Ishikawa (cell line): ENCODE measurements at regions not wholly inside any gene's neighbourhood (a gene's known extent, or its start where the extent isn't known, plus 50 kb on each side); places are given as distances from the start of the nearest gene placed in this dataset.

Source experiments
- CEBPB ChIP-seq: IDR thresholded peaks from 2 replicates; pipeline ENCODE4 v1.6.1; 2012
- CREB1 ChIP-seq: IDR thresholded peaks from 2 replicates; pipeline ENCODE4 v1.6.1; 2012; ENCODE audit warnings: low read depth
- EGR1 ChIP-seq: IDR thresholded peaks from 2 replicates; pipeline ENCODE4 v1.6.1; 2012
- EP300 ChIP-seq: IDR thresholded peaks from 2 replicates; pipeline ENCODE4 v1.6.1; 2012; ENCODE audit warnings: borderline replicate concordance
- FOXM1 ChIP-seq: IDR thresholded peaks from 2 replicates; pipeline ENCODE4 v1.6.1; 2012; ENCODE audit warnings: low read depth, borderline replicate concordance
- NFIC ChIP-seq: IDR thresholded peaks from 2 replicates; pipeline ENCODE4 v1.6.1; 2012
- RAD21 ChIP-seq: IDR thresholded peaks from 2 replicates; pipeline ENCODE4 v1.6.1; 2012; ENCODE audit warnings: low read depth
- TAF1 ChIP-seq: IDR thresholded peaks from 2 replicates; pipeline ENCODE4 v1.6.1; 2012; ENCODE audit warnings: low read depth, mild to moderate bottlenecking
- TCF12 ChIP-seq: IDR thresholded peaks from 2 replicates; pipeline ENCODE4 v1.6.1; 2012; ENCODE audit warnings: low read depth
- TEAD4 ChIP-seq: IDR thresholded peaks from 2 replicates; pipeline ENCODE4 v1.6.1; 2012
- YY1 ChIP-seq: IDR thresholded peaks from 2 replicates; pipeline ENCODE4 v1.6.1; 2012; ENCODE audit warnings: low read depth
- ZBTB7A ChIP-seq: IDR thresholded peaks from 2 replicates; pipeline ENCODE4 v1.6.1; 2012; ENCODE audit warnings: low read depth
- TF ChIP-seq, protein P1 (sequence below): IDR thresholded peaks from 2 replicates; pipeline ENCODE4 v1.6.1; 2012
- TF ChIP-seq, protein P2 (sequence below): IDR thresholded peaks from 2 replicates; pipeline ENCODE4 v1.6.1; 2012; ENCODE audit warnings: low read depth, mild to moderate bottlenecking
- TF ChIP-seq, protein P3 (sequence below): IDR thresholded peaks from 2 replicates; pipeline ENCODE4 v1.6.1; 2012

DNA sequence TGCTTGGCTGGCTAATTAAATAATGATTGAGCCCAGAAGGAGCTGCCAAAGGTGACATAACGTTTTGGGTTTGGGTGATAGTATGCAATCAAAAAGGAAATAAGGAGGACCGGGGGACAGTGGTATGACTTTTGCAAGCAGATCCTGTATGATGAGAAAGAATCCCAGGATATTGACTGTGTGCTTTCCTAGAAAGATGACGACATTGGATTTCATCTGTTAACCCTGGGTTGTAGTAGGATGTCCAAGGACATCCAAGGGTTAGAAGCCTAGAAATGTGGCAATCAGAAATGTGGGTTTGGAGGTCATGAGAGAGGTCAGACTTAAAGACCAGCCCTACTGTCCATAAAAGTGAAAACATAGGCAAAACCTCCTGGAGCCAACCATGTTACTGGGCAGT lies 50.3 kb upstream of the HMHB1 start:
- no peak for TF ChIP-seq EGR1
- TF ChIP-seq, protein P1, sequence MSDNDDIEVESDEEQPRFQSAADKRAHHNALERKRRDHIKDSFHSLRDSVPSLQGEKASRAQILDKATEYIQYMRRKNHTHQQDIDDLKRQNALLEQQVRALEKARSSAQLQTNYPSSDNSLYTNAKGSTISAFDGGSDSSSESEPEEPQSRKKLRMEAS, result no peak

DNA sequence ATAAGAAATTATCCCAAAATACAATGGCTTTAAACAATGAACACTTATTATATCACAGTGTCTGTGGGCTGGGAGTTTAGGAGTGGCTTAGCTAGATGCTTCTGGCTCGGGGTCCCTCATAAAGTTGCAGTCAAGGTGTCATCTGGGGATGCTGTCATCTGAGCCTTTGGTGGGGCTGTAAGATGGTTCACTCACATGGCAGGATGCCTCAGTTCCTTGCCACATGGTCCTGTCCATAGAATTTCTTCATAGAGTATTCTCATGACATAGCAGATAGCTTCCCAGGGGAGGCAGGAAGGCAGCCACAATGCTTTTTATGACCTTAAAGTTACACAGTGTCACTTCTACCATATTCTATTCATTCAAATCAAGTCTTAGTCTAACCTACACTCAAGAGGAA lies 51.2 kb upstream of the HMHB1 start:
- TF ChIP-seq ZBTB7A, result no peak

DNA sequence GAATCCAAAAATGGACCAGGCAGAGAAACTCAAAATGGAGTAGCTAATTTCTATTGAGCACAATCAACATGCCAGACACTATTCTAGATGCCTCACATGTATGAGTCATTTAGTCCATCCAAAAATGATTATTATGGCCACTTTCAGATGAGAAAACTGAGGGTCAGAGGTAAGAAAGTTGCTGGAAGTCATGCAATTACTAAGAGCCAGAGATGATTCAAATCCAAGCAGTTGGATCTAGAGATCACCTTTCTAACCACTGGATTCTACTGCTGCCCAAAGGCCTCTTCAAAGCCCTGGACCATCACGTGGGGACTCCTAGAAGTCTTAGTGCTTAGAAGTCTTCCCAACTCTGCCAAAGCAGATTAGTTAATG lies 51.8 kb upstream of the HMHB1 start:
- TF ChIP-seq TCF12 (no peak), TAF1 (no peak), EP300 (no peak), EGR1 (no peak), NFIC (no peak), ZBTB7A (no peak), RAD21 (no peak), CEBPB (no peak), CREB1 (no peak), YY1 (no peak)
- TF ChIP-seq, protein P2, sequence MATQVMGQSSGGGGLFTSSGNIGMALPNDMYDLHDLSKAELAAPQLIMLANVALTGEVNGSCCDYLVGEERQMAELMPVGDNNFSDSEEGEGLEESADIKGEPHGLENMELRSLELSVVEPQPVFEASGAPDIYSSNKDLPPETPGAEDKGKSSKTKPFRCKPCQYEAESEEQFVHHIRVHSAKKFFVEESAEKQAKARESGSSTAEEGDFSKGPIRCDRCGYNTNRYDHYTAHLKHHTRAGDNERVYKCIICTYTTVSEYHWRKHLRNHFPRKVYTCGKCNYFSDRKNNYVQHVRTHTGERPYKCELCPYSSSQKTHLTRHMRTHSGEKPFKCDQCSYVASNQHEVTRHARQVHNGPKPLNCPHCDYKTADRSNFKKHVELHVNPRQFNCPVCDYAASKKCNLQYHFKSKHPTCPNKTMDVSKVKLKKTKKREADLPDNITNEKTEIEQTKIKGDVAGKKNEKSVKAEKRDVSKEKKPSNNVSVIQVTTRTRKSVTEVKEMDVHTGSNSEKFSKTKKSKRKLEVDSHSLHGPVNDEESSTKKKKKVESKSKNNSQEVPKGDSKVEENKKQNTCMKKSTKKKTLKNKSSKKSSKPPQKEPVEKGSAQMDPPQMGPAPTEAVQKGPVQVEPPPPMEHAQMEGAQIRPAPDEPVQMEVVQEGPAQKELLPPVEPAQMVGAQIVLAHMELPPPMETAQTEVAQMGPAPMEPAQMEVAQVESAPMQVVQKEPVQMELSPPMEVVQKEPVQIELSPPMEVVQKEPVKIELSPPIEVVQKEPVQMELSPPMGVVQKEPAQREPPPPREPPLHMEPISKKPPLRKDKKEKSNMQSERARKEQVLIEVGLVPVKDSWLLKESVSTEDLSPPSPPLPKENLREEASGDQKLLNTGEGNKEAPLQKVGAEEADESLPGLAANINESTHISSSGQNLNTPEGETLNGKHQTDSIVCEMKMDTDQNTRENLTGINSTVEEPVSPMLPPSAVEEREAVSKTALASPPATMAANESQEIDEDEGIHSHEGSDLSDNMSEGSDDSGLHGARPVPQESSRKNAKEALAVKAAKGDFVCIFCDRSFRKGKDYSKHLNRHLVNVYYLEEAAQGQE, result no peak
- TF ChIP-seq, protein P1, result no peak
- TF ChIP-seq, protein P3, sequence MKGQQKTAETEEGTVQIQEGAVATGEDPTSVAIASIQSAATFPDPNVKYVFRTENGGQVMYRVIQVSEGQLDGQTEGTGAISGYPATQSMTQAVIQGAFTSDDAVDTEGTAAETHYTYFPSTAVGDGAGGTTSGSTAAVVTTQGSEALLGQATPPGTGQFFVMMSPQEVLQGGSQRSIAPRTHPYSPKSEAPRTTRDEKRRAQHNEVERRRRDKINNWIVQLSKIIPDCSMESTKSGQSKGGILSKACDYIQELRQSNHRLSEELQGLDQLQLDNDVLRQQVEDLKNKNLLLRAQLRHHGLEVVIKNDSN, result no peak

DNA sequence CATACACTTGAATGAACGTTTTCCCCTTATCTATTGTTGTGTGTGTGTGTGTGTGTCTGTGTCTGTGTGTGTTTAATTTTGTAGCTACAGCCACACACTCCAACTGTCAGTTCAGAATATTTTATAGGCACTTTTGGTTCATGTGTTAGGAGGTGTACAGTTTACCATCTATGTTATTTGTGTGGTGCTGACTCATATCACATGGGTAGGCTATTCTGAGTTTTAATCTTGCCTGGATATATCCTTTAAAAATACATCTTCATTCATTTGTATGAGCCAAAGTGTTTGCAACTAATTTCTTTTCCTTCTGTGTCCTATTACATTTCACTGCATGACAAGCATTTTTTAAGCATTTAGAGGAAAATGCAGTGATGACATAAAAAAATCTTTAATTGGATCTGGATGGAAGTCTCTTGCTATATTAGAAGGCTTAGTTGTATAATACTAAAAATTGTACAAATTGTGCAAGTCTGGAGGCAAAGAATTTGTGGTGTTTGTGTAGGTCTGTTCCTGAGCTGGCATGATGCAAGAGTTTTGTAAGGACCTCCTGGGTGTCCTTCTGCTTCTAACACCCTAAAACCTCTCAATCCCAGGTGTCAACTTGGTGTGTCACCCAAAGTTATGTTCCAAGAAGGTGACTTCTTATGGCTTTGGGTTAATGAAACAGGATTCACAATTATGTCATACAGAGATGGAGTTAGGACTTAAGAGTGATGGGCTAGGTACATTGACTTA lies 52.4 kb upstream of the HMHB1 start:
- TF ChIP-seq, protein P1, result no peak
- TF ChIP-seq EGR1, result no peak
- no peak for TF ChIP-seq TAF1
- no peak for TF ChIP-seq TEAD4
- TF ChIP-seq, protein P3, result no peak
- no peak for TF ChIP-seq TCF12
- TF ChIP-seq YY1, result no peak
- TF ChIP-seq FOXM1, result no peak
- TF ChIP-seq CEBPB, result no peak
- no peak for TF ChIP-seq RAD21
- no peak for TF ChIP-seq CREB1
- no peak for TF ChIP-seq EP300
- no peak for TF ChIP-seq NFIC
- TF ChIP-seq, protein P2, result no peak
- no peak for TF ChIP-seq ZBTB7A

DNA sequence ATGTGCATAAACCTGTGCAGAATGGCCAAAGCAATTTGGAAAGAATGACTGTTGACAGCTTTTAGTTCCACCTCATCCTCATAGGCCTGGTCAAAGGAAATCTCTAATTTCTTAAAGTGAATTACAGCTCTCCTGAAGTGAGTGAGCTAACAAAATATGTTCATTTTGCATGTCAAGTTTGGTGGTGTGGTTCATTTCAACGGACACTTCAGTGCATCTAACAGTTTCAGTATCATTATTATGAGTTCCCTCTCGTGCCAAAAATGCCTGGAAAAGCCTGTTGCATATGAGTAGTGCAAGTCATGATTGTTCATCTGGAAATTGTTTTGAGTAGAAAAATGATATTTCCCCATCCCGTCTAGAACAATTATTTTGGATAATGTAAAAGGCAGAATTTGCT lies 53.2 kb upstream of the HMHB1 start:
- no peak for TF ChIP-seq TEAD4

DNA sequence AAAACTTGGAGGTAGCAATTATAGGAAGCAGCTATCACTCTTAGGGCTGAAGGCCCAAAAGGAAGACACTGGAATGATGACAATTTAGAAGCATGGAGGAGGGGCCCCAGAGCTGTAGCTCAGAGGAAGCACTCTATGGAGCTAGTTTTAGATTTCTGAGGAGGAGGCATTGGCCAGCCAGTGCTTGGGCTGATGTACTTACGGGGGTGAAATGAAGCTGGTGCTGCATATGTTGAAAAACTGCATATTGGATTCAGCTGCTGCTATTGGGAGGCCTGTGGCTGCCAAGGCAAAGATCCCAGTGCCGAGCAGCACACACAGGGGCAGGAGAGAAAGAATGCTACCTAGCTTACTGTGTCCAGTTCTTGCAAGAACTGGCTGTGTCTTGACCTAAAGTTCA lies 53.9 kb upstream of the HMHB1 start:
- TF ChIP-seq, protein P1, result no peak
- TF ChIP-seq CREB1 (no peak), EP300 (no peak), CEBPB (no peak)

DNA sequence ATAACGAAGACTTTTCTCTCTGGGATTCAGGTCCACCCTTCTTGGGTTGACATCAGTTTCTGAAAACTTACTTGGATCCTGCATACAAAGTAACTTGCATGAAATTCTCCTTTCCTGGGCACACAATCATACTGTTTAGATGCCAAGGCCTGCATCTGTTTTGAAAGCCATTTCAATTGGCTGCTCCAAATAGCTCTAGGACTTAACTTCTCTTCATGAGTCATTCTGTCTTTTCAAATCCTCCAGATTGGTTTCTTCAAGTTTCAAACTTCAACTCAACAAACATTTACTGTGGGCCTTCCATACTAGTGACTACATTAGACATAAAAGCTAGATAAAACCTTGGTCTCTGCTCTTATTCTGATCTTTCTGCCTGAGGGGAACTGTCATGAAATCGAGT lies 54.8 kb upstream of the HMHB1 start:
- TF ChIP-seq FOXM1, result no peak
- TF ChIP-seq, protein P1, result no peak
- TF ChIP-seq CEBPB, result no peak
- no peak for TF ChIP-seq RAD21
- no peak for TF ChIP-seq EP300
- TF ChIP-seq, protein P2, result no peak
